ENCODE measurements at regions not wholly inside any gene's neighbourhood (a gene's known extent, or its start where the extent isn't known, plus 50 kb on each side); places are given as distances from the start of the nearest gene placed in this dataset.

DNA sequence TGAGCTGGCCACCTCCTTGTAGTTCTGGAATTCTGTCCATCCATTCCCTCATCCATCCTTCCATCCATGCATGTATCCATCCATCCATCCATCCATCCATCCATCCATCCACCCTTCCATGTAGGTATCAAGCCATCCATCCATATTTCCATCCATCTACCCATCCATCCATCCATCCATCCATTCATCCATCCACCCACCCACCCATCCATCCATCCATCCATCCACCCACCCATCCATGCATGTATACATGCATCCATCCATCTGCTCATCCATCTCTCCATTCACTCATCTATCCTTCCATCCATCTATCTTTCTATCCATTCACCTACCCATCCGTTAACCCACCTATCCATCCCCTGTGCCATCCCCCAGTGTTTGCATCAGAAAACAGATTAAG is 153.6 kb upstream of the STX18 start:
- Mint-ChIP-seq H3K36me3 (peaks cover 0 to 27% (median 8%) of the 10 kb centered on the region in 3 donors), H3K4me1 (no peaks in the 10 kb centered on the region), H3K4me3 (no peak overlapping the region), H3K27me3 (no peaks in the 10 kb centered on the region), H3K27ac (no peak overlapping the region), H3K9me3 (no peaks in the 10 kb centered on the region)
- Histone ChIP-seq H3K27me3 (ENCODE audit: insufficient read depth, low read length, poor library complexity, severe bottlenecking) (no peaks in the 10 kb centered on the region), H3K4me1 (ENCODE audit: insufficient read depth, low read length) (no peaks in the 10 kb centered on the region), H3K4me3 (ENCODE audit: low read length) (no peak overlapping the region), H3K36me3 (ENCODE audit: insufficient read depth, low read length) (no peaks in the 10 kb centered on the region), H3K27ac (ENCODE audit: low read depth, low read length) (no peak overlapping the region), H3K9me3 (ENCODE audit: low read length) (no peaks in the 10 kb centered on the region)
- DNase-seq = no peak
- CTCF ChIA-PET = no interaction called here
- POLR2A ChIA-PET = no interaction called here

DNA sequence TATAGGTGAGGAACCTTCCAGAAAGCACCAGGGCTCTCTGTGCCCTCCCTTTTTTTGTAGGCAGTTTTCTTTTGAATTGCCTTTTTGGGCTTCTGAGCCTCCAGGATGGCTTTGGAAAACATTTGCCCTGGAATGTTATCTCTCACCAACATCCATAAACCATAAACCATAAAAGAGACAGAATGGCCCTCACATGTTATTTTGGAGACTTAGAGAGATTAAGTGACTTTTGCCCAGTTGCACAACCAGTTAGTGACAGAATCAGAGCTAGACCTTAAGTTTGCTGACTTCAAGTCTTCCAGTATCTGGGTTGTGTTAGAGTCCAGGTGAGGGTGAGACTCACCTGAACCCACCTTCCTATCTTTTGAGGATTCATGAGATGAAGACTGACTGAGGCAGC is 153.0 kb upstream of the STX18 start:
- no peak for DNase-seq
- no peaks in the 10 kb centered on the region for H3K4me1 ChIP-seq (ENCODE audit: insufficient read depth, low read length)
- Mint-ChIP-seq H3K27me3 (no peaks in the 10 kb centered on the region), H3K4me1 (no peaks in the 10 kb centered on the region), H3K27ac (no peak overlapping the region), H3K36me3 (peaks cover 5 to 32% (median 14%) of the 10 kb centered on the region in 3 donors), H3K9me3 (no peaks in the 10 kb centered on the region), H3K4me3 (no peak overlapping the region)
- ChIA-PET CTCF (no interaction called here), POLR2A (no interaction called here)
- no peak overlapping the region for H3K27ac ChIP-seq (ENCODE audit: low read depth, low read length)
- no peaks in the 10 kb centered on the region for H3K27me3 ChIP-seq (ENCODE audit: insufficient read depth, low read length, poor library complexity, severe bottlenecking)
- H3K36me3 ChIP-seq (ENCODE audit: insufficient read depth, low read length) = no peaks in the 10 kb centered on the region
- H3K9me3 ChIP-seq (ENCODE audit: low read length) = no peaks in the 10 kb centered on the region
- no peak overlapping the region for H3K4me3 ChIP-seq (ENCODE audit: low read length)

DNA sequence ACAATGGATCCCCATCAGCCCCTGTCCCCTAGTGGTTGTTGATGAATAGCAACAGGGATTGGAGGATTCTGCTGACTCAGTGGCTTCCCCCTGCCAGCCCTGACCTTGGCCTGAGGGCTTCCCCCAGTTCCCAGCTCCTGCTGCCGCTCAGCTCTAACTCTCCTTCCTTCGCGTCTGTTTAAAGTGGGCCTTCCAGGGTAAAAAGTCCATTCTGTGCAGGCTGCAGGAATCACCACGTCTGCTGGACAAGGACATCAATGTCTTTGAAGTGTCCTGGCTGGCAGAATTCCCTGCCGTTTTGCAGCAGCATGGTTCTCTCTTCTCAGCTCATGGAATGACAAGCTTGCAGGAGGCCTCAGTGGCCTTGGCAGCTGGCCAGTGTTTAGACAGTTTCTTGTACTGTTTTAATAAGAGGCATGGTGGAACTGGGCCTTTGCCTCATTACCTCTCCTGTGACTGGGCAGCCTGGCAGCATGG is 152.5 kb upstream of the STX18 start:
- CTCF ChIA-PET = no interaction called here
- H3K27me3 Mint-ChIP-seq = no peaks in the 10 kb centered on the region
- no peaks in the 10 kb centered on the region for H3K4me1 Mint-ChIP-seq
- H3K9me3 Mint-ChIP-seq = no peaks in the 10 kb centered on the region
- H3K36me3 Mint-ChIP-seq = peaks cover 9 to 34% (median 17%) of the 10 kb centered on the region in 3 donors
- Histone ChIP-seq H3K36me3 (ENCODE audit: insufficient read depth, low read length) (no peaks in the 10 kb centered on the region), H3K9me3 (ENCODE audit: low read length) (no peaks in the 10 kb centered on the region), H3K4me1 (ENCODE audit: insufficient read depth, low read length) (no peaks in the 10 kb centered on the region), H3K27me3 (ENCODE audit: insufficient read depth, low read length, poor library complexity, severe bottlenecking) (no peaks in the 10 kb centered on the region), H3K27ac (ENCODE audit: low read depth, low read length) (no peak overlapping the region), H3K4me3 (ENCODE audit: low read length) (no peak overlapping the region)
- H3K4me3 Mint-ChIP-seq = no peak overlapping the region
- no peak for DNase-seq
- H3K27ac Mint-ChIP-seq = no peak overlapping the region
- POLR2A ChIA-PET = no interaction called here

DNA sequence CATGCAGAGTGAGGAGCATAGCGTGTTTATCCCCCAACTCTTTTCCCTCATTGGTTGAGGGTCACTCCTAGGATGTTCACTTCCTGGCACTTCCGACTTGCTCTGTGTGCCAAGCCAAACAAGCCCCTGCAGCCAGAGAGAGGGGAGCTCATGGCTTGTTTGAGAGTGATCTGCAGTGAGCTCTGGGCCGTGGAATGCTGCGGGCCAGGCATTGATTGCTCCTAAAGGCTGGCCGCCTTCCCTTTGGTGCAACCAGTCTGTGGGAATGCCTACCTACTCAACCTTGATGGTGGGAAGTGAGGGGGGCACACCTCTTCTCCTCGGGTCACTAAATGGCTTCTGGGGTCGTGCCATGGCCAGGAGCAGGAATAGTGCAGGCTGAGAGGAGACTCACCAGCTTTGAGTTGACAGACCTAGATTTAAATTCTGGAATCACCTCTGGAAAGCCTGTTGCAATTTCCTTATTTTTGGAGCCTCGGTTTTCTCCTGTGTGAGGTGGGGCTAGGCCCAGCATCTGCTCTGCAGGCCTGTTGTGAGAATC is 152.0 kb upstream of the STX18 start:
- Histone ChIP-seq H3K27me3 (ENCODE audit: insufficient read depth, low read length, poor library complexity, severe bottlenecking) (no peaks in the 10 kb centered on the region), H3K9me3 (ENCODE audit: low read length) (no peaks in the 10 kb centered on the region), H3K4me1 (ENCODE audit: insufficient read depth, low read length) (no peaks in the 10 kb centered on the region), H3K27ac (ENCODE audit: low read depth, low read length) (no peak overlapping the region), H3K4me3 (ENCODE audit: low read length) (no peak overlapping the region), H3K36me3 (ENCODE audit: insufficient read depth, low read length) (no peaks in the 10 kb centered on the region)
- Mint-ChIP-seq H3K4me3 (no peak overlapping the region), H3K4me1 (no peaks in the 10 kb centered on the region), H3K27me3 (no peaks in the 10 kb centered on the region), H3K9me3 (no peaks in the 10 kb centered on the region), H3K27ac (no peak overlapping the region), H3K36me3 (peaks cover 9 to 37% (median 17%) of the 10 kb centered on the region in 3 donors)
- DNase-seq = no peak
- ChIA-PET CTCF (no interaction called here), POLR2A (no interaction called here)

DNA sequence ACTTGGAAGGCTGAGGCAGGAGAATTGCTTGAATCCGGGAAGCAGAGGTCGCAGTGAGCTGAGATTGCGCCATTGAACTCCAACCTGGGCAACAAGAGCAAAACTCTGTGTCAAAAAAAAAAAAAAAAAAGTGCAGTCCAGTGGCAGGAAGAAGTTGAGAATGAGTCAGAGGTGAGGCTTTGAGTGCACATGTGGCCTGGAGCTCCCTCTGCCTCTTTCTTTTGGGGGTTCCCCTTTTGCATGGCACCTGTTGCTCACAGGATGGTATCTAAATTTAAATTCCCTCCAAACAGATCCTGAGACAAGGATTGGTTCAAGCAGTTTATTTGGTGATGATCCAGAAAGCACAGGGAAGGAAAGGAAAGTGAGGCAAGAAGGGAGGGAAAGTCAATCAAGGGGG is 151.4 kb upstream of the STX18 start:
- DNase-seq = no peak
- Mint-ChIP-seq H3K4me1 (no peaks in the 10 kb centered on the region), H3K36me3 (peaks cover 11 to 41% (median 18%) of the 10 kb centered on the region in 3 donors), H3K4me3 (no peak overlapping the region), H3K27me3 (no peaks in the 10 kb centered on the region), H3K27ac (no peak overlapping the region), H3K9me3 (no peaks in the 10 kb centered on the region)
- CTCF ChIA-PET = no interaction called here
- Histone ChIP-seq H3K4me1 (ENCODE audit: insufficient read depth, low read length) (no peaks in the 10 kb centered on the region), H3K27me3 (ENCODE audit: insufficient read depth, low read length, poor library complexity, severe bottlenecking) (no peaks in the 10 kb centered on the region), H3K4me3 (ENCODE audit: low read length) (no peak overlapping the region), H3K27ac (ENCODE audit: low read depth, low read length) (no peak overlapping the region), H3K9me3 (ENCODE audit: low read length) (no peaks in the 10 kb centered on the region), H3K36me3 (ENCODE audit: insufficient read depth, low read length) (no peaks in the 10 kb centered on the region)
- POLR2A ChIA-PET = no interaction called here

DNA sequence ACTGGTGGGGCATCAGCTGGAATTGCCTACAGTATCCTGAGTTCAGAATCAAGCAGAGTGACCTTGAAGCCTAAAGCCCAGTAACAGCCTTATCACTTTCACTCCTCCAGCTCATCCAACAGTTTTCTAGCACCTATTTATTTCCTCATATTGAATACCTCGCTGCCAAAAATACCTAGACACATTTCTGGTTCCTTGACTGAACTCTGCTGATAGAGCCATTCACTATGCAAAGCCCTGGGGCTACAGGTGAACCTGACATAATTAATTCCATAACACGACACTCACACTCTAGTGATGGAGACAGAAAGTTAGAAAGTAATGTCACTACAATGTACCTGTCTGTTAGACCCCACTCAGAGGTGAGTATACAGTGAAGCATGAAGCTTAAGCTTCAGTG is 149.0 kb upstream of the STX18 start:
- no peaks in the 10 kb centered on the region for H3K36me3 ChIP-seq (ENCODE audit: insufficient read depth, low read length)
- H3K4me3 Mint-ChIP-seq = no peak overlapping the region
- no peaks in the 10 kb centered on the region for H3K27me3 Mint-ChIP-seq
- no peak overlapping the region for H3K27ac ChIP-seq (ENCODE audit: low read depth, low read length)
- no peak for DNase-seq
- H3K9me3 ChIP-seq (ENCODE audit: low read length) = no peaks in the 10 kb centered on the region
- H3K4me1 ChIP-seq (ENCODE audit: insufficient read depth, low read length) = no peaks in the 10 kb centered on the region
- no peaks in the 10 kb centered on the region for H3K4me1 Mint-ChIP-seq
- ChIA-PET POLR2A (no interaction called here), CTCF (interaction anchor here (1.2 kb wide), 1 partner anchor 12 kb away, joined by 3 read pairs; no protein-coding TSS in a partner anchor)
- no peak overlapping the region for H3K27ac Mint-ChIP-seq
- H3K9me3 Mint-ChIP-seq = no peaks in the 10 kb centered on the region
- no peak overlapping the region for H3K4me3 ChIP-seq (ENCODE audit: low read length)
- H3K36me3 Mint-ChIP-seq = peaks cover 11 to 38% (median 18%) of the 10 kb centered on the region in 3 donors
- no peaks in the 10 kb centered on the region for H3K27me3 ChIP-seq (ENCODE audit: insufficient read depth, low read length, poor library complexity, severe bottlenecking)

DNA sequence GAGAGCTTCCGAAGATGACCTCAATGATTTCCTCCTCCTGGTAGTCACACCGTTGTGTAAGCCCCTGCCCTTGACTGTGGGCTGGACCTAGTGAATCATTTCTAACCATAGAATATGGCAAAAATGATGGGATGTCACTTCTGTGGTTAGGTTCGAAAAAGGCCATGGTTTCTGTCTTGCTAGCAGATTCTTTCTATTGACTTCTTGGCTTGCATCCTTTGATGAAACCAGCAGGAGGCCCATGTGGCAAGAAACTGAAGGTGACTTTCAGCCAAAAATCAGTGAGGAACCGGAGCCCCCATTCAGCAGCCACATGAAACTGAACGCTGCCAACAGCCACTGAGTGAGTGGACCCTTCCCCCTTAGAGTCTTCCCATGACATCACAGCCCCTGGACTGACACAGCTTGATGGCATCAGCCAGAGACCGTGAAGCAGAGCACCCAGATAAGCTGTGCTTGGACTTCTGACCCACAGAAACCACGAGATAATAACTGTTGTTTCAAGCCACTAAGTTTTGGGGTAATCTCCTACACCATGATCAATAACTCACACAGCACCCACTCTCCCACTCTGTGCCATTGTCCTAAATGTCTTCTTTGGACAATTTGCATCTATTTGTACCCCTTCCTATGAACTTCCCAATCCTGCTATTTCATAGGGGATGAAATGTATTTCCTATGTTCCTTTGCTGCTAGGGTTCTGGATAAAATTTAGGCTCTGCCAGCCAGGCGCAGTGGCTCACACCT is 148.0 kb upstream of the STX18 start:
- Histone ChIP-seq H3K27me3 (ENCODE audit: insufficient read depth, low read length, poor library complexity, severe bottlenecking) (no peaks in the 10 kb centered on the region), H3K27ac (ENCODE audit: low read depth, low read length) (no peak overlapping the region), H3K36me3 (ENCODE audit: insufficient read depth, low read length) (no peaks in the 10 kb centered on the region), H3K4me1 (ENCODE audit: insufficient read depth, low read length) (no peaks in the 10 kb centered on the region), H3K4me3 (ENCODE audit: low read length) (no peak overlapping the region), H3K9me3 (ENCODE audit: low read length) (no peaks in the 10 kb centered on the region)
- Mint-ChIP-seq H3K36me3 (peaks cover 11 to 28% (median 18%) of the 10 kb centered on the region in 3 donors), H3K9me3 (no peaks in the 10 kb centered on the region), H3K27me3 (no peaks in the 10 kb centered on the region), H3K4me1 (no peaks in the 10 kb centered on the region), H3K27ac (no peak overlapping the region), H3K4me3 (no peak overlapping the region)
- DNase-seq = no peak
- ChIA-PET CTCF (no interaction called here), POLR2A (no interaction called here)

DNA sequence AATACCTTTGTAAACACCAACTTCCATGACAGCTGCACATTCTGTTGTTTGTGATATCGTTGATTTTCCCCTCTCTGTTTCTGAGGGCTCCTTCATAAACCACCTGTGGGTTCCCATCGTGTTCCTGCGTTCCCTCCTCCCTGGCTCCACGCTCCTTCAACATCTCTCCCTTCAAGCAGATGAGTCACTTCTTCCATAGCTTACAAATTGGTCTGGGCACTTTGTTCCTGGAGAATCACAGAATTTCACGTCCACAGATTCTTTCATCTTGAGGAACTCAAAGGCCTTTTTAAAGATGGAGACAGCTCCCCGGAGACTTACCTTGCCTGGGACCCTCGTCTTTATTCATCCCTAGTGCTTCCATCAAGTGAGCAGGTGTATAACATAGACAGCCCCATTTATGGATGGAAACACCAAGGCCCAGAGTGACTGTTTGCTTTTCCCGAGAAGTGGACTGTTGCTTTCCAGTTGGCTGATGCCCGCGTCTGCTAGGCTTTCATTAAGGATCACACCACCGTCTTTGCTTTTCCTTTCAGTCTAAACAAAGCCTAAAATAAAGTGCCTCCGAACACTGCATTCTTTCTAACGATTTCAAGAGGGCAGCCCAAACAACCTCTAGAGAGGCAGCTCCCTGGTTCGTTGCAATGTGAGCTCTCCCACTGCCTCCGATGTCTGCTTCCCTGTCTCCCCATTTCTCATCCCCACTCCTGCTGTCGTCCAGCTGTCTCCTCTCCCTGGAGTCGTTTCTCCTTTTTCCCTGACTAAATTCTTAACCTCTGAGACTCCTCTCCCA is 146.3 kb upstream of the STX18 start:
- H3K4me3 Mint-ChIP-seq = no peak overlapping the region
- no peaks in the 10 kb centered on the region for H3K4me1 Mint-ChIP-seq
- no peaks in the 10 kb centered on the region for H3K36me3 ChIP-seq (ENCODE audit: insufficient read depth, low read length)
- peaks cover 11 to 31% (median 18%) of the 10 kb centered on the region in 3 donors for H3K36me3 Mint-ChIP-seq
- no peaks in the 10 kb centered on the region for H3K27me3 Mint-ChIP-seq
- no peak overlapping the region for H3K27ac Mint-ChIP-seq
- no peaks in the 10 kb centered on the region for H3K27me3 ChIP-seq (ENCODE audit: insufficient read depth, low read length, poor library complexity, severe bottlenecking)
- no peaks in the 10 kb centered on the region for H3K4me1 ChIP-seq (ENCODE audit: insufficient read depth, low read length)
- ChIA-PET CTCF (no interaction called here), POLR2A (no interaction called here)
- H3K9me3 ChIP-seq (ENCODE audit: low read length) = no peaks in the 10 kb centered on the region
- no peak overlapping the region for H3K4me3 ChIP-seq (ENCODE audit: low read length)
- H3K27ac ChIP-seq (ENCODE audit: low read depth, low read length) = no peak overlapping the region
- H3K9me3 Mint-ChIP-seq = no peaks in the 10 kb centered on the region
- no peak for DNase-seq

All from CD8-positive, alpha-beta memory T cell (primary cell).